ENCODE measurements at regions not wholly inside any gene's neighbourhood (a gene's known extent, or its start where the extent isn't known, plus 50 kb on each side); places are given as distances from the start of the nearest gene placed in this dataset.

DNA sequence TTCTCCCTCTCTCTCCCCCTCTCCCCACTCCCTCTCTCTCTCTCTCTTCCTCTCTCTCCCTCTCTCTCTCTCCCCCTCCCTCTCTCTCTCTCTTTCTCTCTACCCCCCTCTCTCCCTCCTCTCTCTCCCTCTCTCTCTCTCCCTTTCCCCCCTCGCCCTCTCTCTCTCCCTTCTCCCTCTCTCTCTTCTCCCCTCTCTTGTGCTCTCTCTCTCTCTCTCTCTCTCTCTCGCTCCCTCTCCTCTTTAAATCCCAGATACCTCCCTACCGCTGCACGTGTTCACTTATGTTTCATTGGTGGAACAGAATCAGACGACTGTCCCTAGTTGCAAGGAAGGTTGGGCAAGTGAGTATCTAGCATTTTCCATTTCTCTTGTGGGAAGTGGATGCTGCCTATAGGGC is 166.5 kb downstream of the EBLN2 start:
- Mint-ChIP-seq H3K9me3 (no peaks in the 10 kb centered on the region), H3K4me3 (no peak overlapping the region), H3K27me3 (ENCODE audit: insufficient read depth, low read depth) (peaks cover 4% of the 10 kb centered on the region), H3K27ac (no peak overlapping the region), H3K36me3 (no peaks in the 10 kb centered on the region), H3K4me1 (peaks cover 41% of the 10 kb centered on the region)
- H3K9me3 ChIP-seq (ENCODE audit: low read depth) = no peaks in the 10 kb centered on the region
- peaks cover 18% of the 10 kb centered on the region for H3K4me1 ChIP-seq
- no peak for DNase-seq (ENCODE audit: low spot score)
- no peak overlapping the region for H3K27ac ChIP-seq
- TF ChIP-seq EZH2 (IDR thresholded peaks at IDR 0.05) (no peak), EZH2phosphoT487 (IDR thresholded peaks at IDR 0.05) (no peak)
- TF ChIP-seq, protein P1, sequence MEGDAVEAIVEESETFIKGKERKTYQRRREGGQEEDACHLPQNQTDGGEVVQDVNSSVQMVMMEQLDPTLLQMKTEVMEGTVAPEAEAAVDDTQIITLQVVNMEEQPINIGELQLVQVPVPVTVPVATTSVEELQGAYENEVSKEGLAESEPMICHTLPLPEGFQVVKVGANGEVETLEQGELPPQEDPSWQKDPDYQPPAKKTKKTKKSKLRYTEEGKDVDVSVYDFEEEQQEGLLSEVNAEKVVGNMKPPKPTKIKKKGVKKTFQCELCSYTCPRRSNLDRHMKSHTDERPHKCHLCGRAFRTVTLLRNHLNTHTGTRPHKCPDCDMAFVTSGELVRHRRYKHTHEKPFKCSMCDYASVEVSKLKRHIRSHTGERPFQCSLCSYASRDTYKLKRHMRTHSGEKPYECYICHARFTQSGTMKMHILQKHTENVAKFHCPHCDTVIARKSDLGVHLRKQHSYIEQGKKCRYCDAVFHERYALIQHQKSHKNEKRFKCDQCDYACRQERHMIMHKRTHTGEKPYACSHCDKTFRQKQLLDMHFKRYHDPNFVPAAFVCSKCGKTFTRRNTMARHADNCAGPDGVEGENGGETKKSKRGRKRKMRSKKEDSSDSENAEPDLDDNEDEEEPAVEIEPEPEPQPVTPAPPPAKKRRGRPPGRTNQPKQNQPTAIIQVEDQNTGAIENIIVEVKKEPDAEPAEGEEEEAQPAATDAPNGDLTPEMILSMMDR (IDR thresholded peaks at IDR 0.05) = no peak
- H4K20me1 ChIP-seq (ENCODE audit: low read depth) = no peaks in the 10 kb centered on the region
- no peaks in the 10 kb centered on the region for H3F3A ChIP-seq (ENCODE audit: low read depth)
- peak overlapping the region; percentile 9 for H2AFZ ChIP-seq (replicated peaks)
- no peaks in the 10 kb centered on the region for H3K79me2 ChIP-seq (ENCODE audit: low read depth)
- no peak overlapping the region for H3K4me2 ChIP-seq
- no peak overlapping the region for H3K9ac ChIP-seq
- H3K36me3 ChIP-seq = no peaks in the 10 kb centered on the region
- no peak overlapping the region for H3K4me3 ChIP-seq
- no peaks in the 10 kb centered on the region for H3K27me3 ChIP-seq

DNA sequence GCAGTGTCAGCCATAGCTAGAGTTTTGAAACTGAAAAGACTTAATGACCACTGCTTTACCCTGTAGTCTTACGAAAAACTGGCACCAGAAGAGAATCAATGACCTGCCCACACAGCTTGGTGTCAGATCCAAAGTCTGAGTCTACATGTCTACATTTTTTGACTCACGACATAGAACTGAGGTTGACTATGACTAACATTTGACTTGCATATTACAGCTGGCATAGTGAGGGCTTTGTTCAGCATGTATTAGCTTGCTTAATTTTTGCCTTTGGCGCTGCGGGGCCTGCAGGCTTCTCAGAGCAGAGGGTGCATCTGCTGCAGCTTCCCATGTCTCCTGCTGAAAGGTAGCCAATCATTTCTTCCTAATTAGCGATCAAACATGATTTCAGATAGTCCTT is 167.0 kb downstream of the EBLN2 start:
- no peak overlapping the region for H3K27ac Mint-ChIP-seq
- Histone ChIP-seq H3F3A (ENCODE audit: low read depth) (no peaks in the 10 kb centered on the region), H3K4me1 (peaks cover 18% of the 10 kb centered on the region), H4K20me1 (ENCODE audit: low read depth) (no peaks in the 10 kb centered on the region), H2AFZ (replicated peaks) (peak overlapping the region; percentile 9), H3K79me2 (ENCODE audit: low read depth) (no peaks in the 10 kb centered on the region), H3K9me3 (ENCODE audit: low read depth) (no peaks in the 10 kb centered on the region), H3K4me2 (no peak overlapping the region), H3K27ac (no peak overlapping the region), H3K27me3 (no peaks in the 10 kb centered on the region), H3K9ac (no peak overlapping the region), H3K4me3 (no peak overlapping the region), H3K36me3 (no peaks in the 10 kb centered on the region)
- TF ChIP-seq EZH2 (IDR thresholded peaks at IDR 0.05) = no peak
- no peak for TF ChIP-seq EZH2phosphoT487 (IDR thresholded peaks at IDR 0.05)
- TF ChIP-seq, protein P1 (IDR thresholded peaks at IDR 0.05) = no peak
- H3K4me1 Mint-ChIP-seq = peaks cover 41% of the 10 kb centered on the region
- no peaks in the 10 kb centered on the region for H3K36me3 Mint-ChIP-seq
- H3K4me3 Mint-ChIP-seq = no peak overlapping the region
- no peaks in the 10 kb centered on the region for H3K9me3 Mint-ChIP-seq
- DNase-seq (ENCODE audit: low spot score) = no peak
- H3K27me3 Mint-ChIP-seq (ENCODE audit: insufficient read depth, low read depth) = peaks cover 2% of the 10 kb centered on the region

DNA sequence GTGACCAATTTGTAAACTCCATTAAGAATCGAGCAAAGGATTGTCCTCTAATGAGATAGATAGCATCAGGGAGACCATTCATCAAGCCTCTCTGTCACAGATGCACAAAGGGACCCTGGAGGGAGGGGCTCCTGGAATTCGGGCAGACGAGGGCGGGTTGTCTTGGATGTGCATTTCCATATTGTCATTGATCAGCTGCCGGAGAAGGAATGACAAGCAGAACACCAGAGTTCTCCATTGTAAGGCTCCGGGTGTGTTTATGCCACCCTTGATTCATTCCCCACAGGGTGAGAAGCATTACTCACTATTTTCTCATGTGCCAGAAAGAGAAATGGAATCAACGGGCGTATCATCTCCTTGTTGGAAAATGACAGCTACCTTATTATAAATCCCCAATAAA is 167.5 kb downstream of the EBLN2 start:
- H3K9me3 Mint-ChIP-seq = no peaks in the 10 kb centered on the region
- Histone ChIP-seq H3K36me3 (no peaks in the 10 kb centered on the region), H3K4me3 (no peak overlapping the region), H3K27me3 (no peaks in the 10 kb centered on the region), H3K4me1 (peaks cover 18% of the 10 kb centered on the region), H3K79me2 (ENCODE audit: low read depth) (no peaks in the 10 kb centered on the region), H3F3A (ENCODE audit: low read depth) (no peaks in the 10 kb centered on the region), H2AFZ (replicated peaks) (no peak overlapping the region), H3K9me3 (ENCODE audit: low read depth) (no peaks in the 10 kb centered on the region), H3K4me2 (no peak overlapping the region), H3K9ac (no peak overlapping the region), H4K20me1 (ENCODE audit: low read depth) (no peaks in the 10 kb centered on the region), H3K27ac (no peak overlapping the region)
- peaks cover 2% of the 10 kb centered on the region for H3K27me3 Mint-ChIP-seq (ENCODE audit: insufficient read depth, low read depth)
- TF ChIP-seq, protein P1 (IDR thresholded peaks at IDR 0.05) = no peak
- TF ChIP-seq EZH2phosphoT487 (IDR thresholded peaks at IDR 0.05) (no peak), EZH2 (IDR thresholded peaks at IDR 0.05) (no peak)
- no peak overlapping the region for H3K4me3 Mint-ChIP-seq
- no peaks in the 10 kb centered on the region for H3K36me3 Mint-ChIP-seq
- no peak overlapping the region for H3K27ac Mint-ChIP-seq
- DNase-seq (ENCODE audit: low spot score) = peak; percentile 34
- H3K4me1 Mint-ChIP-seq = peaks cover 41% of the 10 kb centered on the region

All from neural progenitor cell (in vitro differentiated cells).